ENCODE measurements at regions not wholly inside any gene's neighbourhood (a gene's known extent, or its start where the extent isn't known, plus 50 kb on each side); places are given as distances from the start of the nearest gene placed in this dataset.

DNA sequence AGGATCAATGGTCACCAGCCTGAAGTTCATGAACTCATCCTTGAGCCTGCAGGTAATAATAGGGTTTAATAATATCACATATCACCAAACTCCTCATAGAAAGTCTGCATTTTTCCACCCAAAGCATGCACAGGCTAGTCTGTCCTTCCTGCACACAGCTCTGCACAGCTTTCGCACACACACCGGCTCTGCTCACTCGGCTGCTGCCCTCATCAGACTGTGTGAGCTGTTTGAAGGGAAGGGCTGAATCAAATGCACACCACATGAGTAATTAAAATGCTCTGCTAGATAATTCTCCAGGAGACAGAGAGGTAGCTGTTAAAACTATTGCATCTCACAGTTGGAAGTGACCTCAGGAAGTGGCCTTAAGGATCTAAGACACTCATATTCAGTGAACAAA lies 108.4 kb upstream of the YPEL5 start:
- Mint-ChIP-seq H3K27ac (no peak overlapping the region), H3K36me3 (no peaks in the 10 kb centered on the region), H3K9me3 (no peaks in the 10 kb centered on the region), H3K27me3 (ENCODE audit: low read depth) (no peaks in the 10 kb centered on the region), H3K4me1 (no peaks in the 10 kb centered on the region), H3K4me3 (no peak overlapping the region)
- ATAC-seq (no peak), DNase-seq (ENCODE audit: low spot score) (no peak)
- no peak for TF ChIP-seq JUN (CRISPR knock-in tag; IDR thresholded peaks at IDR 0.05)
- TF ChIP-seq, protein P1, sequence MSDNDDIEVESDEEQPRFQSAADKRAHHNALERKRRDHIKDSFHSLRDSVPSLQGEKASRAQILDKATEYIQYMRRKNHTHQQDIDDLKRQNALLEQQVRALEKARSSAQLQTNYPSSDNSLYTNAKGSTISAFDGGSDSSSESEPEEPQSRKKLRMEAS (CRISPR knock-in tag; IDR thresholded peaks at IDR 0.05) = no peak
- TF ChIP-seq AR (CRISPR knock-in tag; IDR thresholded peaks at IDR 0.05) = no peak
- no peak for TF ChIP-seq TEAD4 (CRISPR knock-in tag; IDR thresholded peaks at IDR 0.05)
- TF ChIP-seq ZNF138 (CRISPR knock-in tag; conservative IDR thresholded peaks at IDR 0.05) = no peak
- TF ChIP-seq GRHL2 (CRISPR knock-in tag; IDR thresholded peaks at IDR 0.05; ENCODE audit: insufficient replicate concordance, severe bottlenecking) = no peak
- TF ChIP-seq, protein P2, sequence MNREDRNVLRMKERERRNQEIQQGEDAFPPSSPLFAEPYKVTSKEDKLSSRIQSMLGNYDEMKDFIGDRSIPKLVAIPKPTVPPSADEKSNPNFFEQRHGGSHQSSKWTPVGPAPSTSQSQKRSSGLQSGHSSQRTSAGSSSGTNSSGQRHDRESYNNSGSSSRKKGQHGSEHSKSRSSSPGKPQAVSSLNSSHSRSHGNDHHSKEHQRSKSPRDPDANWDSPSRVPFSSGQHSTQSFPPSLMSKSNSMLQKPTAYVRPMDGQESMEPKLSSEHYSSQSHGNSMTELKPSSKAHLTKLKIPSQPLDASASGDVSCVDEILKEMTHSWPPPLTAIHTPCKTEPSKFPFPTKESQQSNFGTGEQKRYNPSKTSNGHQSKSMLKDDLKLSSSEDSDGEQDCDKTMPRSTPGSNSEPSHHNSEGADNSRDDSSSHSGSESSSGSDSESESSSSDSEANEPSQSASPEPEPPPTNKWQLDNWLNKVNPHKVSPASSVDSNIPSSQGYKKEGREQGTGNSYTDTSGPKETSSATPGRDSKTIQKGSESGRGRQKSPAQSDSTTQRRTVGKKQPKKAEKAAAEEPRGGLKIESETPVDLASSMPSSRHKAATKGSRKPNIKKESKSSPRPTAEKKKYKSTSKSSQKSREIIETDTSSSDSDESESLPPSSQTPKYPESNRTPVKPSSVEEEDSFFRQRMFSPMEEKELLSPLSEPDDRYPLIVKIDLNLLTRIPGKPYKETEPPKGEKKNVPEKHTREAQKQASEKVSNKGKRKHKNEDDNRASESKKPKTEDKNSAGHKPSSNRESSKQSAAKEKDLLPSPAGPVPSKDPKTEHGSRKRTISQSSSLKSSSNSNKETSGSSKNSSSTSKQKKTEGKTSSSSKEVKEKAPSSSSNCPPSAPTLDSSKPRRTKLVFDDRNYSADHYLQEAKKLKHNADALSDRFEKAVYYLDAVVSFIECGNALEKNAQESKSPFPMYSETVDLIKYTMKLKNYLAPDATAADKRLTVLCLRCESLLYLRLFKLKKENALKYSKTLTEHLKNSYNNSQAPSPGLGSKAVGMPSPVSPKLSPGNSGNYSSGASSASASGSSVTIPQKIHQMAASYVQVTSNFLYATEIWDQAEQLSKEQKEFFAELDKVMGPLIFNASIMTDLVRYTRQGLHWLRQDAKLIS (CRISPR knock-in tag; IDR thresholded peaks at IDR 0.05; ENCODE audit: borderline replicate concordance) = no peak
- TF ChIP-seq HMGA2 (CRISPR knock-in tag; IDR thresholded peaks at IDR 0.05) = no peak
- TF ChIP-seq ZNF121 (CRISPR knock-in tag; IDR thresholded peaks at IDR 0.05) = no peak
- TF ChIP-seq, protein P3, sequence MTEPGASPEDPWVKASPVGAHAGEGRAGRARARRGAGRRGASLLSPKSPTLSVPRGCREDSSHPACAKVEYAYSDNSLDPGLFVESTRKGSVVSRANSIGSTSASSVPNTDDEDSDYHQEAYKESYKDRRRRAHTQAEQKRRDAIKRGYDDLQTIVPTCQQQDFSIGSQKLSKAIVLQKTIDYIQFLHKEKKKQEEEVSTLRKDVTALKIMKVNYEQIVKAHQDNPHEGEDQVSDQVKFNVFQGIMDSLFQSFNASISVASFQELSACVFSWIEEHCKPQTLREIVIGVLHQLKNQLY (CRISPR knock-in tag; IDR thresholded peaks at IDR 0.05) = no peak
- no peak for TF ChIP-seq ZNF423 (CRISPR knock-in tag; IDR thresholded peaks at IDR 0.05)
- no peak for TF ChIP-seq JAZF1 (CRISPR knock-in tag; IDR thresholded peaks at IDR 0.05)
- no peak for TF ChIP-seq RELA (CRISPR knock-in tag; IDR thresholded peaks at IDR 0.05; ENCODE audit: borderline replicate concordance)
- no peak for TF ChIP-seq IRF1 (CRISPR knock-in tag; IDR thresholded peaks at IDR 0.05)
- TF ChIP-seq, protein P4, sequence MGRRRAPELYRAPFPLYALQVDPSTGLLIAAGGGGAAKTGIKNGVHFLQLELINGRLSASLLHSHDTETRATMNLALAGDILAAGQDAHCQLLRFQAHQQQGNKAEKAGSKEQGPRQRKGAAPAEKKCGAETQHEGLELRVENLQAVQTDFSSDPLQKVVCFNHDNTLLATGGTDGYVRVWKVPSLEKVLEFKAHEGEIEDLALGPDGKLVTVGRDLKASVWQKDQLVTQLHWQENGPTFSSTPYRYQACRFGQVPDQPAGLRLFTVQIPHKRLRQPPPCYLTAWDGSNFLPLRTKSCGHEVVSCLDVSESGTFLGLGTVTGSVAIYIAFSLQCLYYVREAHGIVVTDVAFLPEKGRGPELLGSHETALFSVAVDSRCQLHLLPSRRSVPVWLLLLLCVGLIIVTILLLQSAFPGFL (CRISPR knock-in tag; IDR thresholded peaks at IDR 0.05; ENCODE audit: borderline replicate concordance) = no peak
- TF ChIP-seq OVOL2 (CRISPR knock-in tag; IDR thresholded peaks at IDR 0.05; ENCODE audit: borderline replicate concordance) = no peak
- ChIA-PET CTCF (interaction anchor here (0.8 to 1.1 kb wide), 2 partner anchors 12 to 115 kb away, joined by 3 to 4 read pairs; no protein-coding TSS in a partner anchor), POLR2A (no interaction called here)

DNA sequence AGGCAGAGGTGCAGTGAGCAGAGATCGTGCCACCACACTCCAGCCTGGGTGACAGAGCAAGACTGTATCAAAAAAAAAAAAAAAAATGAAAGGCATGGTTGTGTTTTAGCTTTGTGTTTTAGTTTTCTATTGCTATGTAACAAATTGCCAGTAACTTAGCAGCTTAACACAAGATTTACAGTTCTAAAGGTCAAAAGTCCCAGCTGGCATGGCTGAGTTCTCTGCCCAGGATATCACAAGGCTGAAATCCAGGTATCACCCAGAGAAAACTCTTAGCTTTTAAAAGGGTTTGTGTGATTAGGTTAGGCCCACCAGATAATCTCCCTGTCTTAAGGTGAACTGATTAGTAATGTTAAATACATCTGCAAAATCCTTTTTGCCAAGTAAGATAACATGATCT lies 107.7 kb upstream of the YPEL5 start:
- Mint-ChIP-seq H3K4me1 (no peaks in the 10 kb centered on the region), H3K27ac (no peak overlapping the region), H3K27me3 (ENCODE audit: low read depth) (no peaks in the 10 kb centered on the region), H3K9me3 (no peaks in the 10 kb centered on the region), H3K4me3 (no peak overlapping the region), H3K36me3 (no peaks in the 10 kb centered on the region)
- ChIA-PET POLR2A (no interaction called here), CTCF (interaction anchor here (1.1 kb wide), 1 partner anchor 12 kb away, joined by 4 read pairs; no protein-coding TSS in a partner anchor)
- DNase-seq (ENCODE audit: low spot score) (no peak), ATAC-seq (no peak)
- TF ChIP-seq JUN (CRISPR knock-in tag; IDR thresholded peaks at IDR 0.05) (no peak), TEAD4 (CRISPR knock-in tag; IDR thresholded peaks at IDR 0.05) (no peak), ZSCAN18 (CRISPR knock-in tag; IDR thresholded peaks at IDR 0.05) (no peak), ZNF416 (CRISPR knock-in tag; IDR thresholded peaks at IDR 0.05) (no peak)
- TF ChIP-seq, protein P5, sequence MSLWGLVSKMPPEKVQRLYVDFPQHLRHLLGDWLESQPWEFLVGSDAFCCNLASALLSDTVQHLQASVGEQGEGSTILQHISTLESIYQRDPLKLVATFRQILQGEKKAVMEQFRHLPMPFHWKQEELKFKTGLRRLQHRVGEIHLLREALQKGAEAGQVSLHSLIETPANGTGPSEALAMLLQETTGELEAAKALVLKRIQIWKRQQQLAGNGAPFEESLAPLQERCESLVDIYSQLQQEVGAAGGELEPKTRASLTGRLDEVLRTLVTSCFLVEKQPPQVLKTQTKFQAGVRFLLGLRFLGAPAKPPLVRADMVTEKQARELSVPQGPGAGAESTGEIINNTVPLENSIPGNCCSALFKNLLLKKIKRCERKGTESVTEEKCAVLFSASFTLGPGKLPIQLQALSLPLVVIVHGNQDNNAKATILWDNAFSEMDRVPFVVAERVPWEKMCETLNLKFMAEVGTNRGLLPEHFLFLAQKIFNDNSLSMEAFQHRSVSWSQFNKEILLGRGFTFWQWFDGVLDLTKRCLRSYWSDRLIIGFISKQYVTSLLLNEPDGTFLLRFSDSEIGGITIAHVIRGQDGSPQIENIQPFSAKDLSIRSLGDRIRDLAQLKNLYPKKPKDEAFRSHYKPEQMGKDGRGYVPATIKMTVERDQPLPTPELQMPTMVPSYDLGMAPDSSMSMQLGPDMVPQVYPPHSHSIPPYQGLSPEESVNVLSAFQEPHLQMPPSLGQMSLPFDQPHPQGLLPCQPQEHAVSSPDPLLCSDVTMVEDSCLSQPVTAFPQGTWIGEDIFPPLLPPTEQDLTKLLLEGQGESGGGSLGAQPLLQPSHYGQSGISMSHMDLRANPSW (CRISPR knock-in tag; conservative IDR thresholded peaks at IDR 0.05; ENCODE audit: low read depth) = no peak
- TF ChIP-seq, protein P6, sequence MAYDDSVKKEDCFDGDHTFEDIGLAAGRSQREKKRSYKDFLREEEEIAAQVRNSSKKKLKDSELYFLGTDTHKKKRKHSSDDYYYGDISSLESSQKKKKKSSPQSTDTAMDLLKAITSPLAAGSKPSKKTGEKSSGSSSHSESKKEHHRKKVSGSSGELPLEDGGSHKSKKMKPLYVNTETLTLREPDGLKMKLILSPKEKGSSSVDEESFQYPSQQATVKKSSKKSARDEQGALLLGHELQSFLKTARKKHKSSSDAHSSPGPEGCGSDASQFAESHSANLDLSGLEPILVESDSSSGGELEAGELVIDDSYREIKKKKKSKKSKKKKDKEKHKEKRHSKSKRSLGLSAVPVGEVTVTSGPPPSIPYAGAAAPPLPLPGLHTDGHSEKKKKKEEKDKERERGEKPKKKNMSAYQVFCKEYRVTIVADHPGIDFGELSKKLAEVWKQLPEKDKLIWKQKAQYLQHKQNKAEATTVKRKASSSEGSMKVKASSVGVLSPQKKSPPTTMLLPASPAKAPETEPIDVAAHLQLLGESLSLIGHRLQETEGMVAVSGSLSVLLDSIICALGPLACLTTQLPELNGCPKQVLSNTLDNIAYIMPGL (CRISPR knock-in tag; IDR thresholded peaks at IDR 0.05) = no peak

Measured in WTC11 (cell line).